H54 (cell line): ENCODE measurements at regions not wholly inside any gene's neighbourhood (a gene's known extent, or its start where the extent isn't known, plus 50 kb on each side); places are given as distances from the start of the nearest gene placed in this dataset.

Source experiments
- DNase-seq: peaks from one replicate; pipeline ENCODE4 v3.0.0; 2011; ENCODE audit warnings: low spot score, mixed read lengths; ENCODE audit not compliant: insufficient read length
- FAIRE-seq: peaks from 3 replicates; lab custom pipeline; 2011; peaks lifted over from hg19 to GRCh38; lab: Jason Lieb, UNC
- POLR2A ChIP-seq: IDR thresholded peaks from 2 replicates; pipeline ENCODE4 v1.6.1; 2011; ENCODE audit warnings: low read depth, mild to moderate bottlenecking, low read length

- no peak for TF ChIP-seq POLR2A
- DNase-seq = no peak
- no peak for FAIRE-seq
Observed at GRCh38 chr5:173557123-173557903, 59.1 kb downstream of the BOD1 start.

- no peak for TF ChIP-seq POLR2A
- FAIRE-seq (no peak), DNase-seq (no peak)
Observed at GRCh38 chr5:173556142-173557028, 60.1 kb downstream of the BOD1 start.

DNA sequence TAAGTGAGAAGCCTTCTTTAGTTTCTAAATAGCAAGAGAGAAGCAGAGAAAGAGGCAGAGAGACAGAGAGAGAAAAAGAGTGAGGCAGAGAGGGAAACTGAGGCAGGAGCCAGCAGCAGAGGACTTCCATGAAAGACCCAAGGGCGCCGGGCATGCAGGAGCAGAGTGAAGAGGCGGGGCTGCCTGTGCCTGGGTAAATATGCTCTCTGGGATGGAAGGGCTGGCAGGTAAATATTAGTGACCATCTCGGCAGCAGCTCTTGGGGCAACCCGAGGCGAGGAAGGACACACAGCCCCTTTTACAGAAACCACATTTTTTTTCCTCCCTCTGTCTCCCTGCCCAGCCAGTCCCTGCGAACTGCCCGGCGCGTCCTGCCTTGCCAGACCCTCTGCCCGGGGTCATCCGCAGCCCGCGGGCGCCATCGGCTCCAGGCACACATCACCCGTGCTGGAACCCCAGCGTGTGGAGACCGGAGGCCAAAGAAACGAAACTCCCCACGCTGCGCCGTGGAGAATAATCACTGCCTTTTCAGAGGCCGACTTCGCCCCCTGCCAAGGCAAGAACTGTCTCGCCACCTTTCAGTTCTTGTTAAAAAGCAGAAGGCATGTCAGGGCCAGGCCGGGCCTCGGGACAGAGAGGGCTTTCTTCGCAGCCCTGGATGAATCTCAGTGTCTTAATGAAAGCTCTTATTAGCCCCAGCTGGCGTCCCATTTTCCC lies 61.3 kb downstream of the BOD1 start:
- TF ChIP-seq POLR2A = no peak
- DNase-seq (no peak), FAIRE-seq (no peak)

GRCh38 chr5:173554038-173554955 lies 62.2 kb downstream of the BOD1 start:
- FAIRE-seq (no peak), DNase-seq (no peak)
- TF ChIP-seq POLR2A = no peak

- no peak for DNase-seq
- no peak for FAIRE-seq
- no peak for TF ChIP-seq POLR2A
Observed at GRCh38 chr5:173550641-173551040, 65.8 kb downstream of the BOD1 start.

DNA sequence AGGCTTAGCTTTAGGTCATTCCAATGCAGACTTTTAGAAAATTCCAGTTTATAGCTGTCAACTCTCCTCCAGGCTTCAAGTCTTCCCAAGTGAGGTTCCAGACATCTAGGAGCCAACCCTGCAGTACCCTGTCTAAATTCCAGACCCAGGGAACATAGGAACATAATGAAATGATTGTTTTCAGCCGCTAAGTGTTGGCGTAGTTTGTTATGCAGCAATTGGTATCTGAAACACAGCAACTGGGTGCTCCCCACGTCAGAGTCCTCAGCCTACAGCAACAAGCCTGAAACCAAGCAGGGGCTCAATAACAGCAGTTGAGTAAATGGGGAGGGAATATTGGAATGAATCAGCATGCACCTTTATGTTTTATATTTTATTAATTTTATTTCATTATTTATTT lies 66.8 kb downstream of the BOD1 start:
- TF ChIP-seq POLR2A = no peak
- FAIRE-seq (no peak), DNase-seq (no peak)

- no peak for FAIRE-seq
- TF ChIP-seq POLR2A = no peak
- no peak for DNase-seq
Observed at GRCh38 chr5:173547579-173547978, 68.9 kb downstream of the BOD1 start.

DNA sequence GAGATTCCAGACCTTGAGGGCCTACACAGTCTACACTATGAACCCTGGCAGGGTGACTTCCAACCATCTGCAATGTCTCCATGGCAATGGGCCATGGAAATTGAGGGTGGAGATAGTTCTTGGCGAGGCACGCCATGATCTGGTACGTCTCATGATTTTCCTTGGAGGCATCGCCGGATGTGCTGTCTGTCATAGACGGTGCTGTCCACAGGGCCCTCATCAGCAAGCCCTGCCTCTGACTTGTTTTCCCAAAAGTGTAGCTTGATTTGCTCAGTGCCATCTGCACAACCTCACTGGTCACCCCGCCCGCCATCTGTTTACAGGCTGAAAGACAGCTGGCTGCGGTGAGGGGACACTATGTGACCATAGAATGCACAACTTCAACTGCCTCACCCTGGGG lies 73.5 kb downstream of the BOD1 start:
- FAIRE-seq (no peak), DNase-seq (no peak)
- no peak for TF ChIP-seq POLR2A

DNA sequence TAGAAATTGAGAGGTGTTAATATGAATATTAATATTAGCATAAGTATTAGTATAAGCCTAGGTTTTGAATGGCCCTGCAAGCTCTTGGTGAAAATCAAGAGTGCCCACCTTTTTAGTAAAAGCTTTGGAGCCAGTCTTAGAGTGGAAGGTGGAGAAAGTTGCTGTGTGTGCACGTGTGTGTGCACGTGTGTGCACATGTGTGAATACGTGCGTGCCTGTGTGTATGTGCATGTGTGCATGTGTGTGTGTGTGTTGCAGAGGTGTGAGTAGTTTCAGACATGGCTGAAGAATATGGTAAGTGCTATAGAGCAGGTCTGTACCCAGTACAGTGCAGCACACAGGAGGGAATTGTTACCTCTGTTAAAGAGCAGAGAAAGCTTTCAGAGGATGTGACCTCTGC lies 74.3 kb downstream of the BOD1 start:
- no peak for TF ChIP-seq POLR2A
- no peak for DNase-seq
- FAIRE-seq = no peak

DNA sequence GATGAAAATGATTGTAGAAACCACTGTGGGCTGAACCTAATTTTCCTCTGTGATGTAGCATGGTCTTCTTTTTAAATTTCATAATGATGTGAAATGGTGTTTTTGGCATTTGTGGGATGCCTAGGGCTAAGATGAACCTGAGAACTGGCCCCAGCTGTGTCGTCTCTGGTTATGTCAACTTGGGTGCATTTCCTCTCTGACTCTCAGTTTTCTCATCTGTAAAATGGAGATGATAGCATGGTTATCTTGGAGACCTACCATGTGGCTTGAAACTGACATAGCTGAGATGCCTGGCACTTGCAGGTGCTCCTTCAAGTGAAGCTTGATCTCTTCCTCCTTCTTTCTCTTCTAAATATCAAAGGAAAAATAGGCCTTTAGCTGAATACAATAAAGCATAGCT lies 77.8 kb downstream of the BOD1 start:
- no peak for TF ChIP-seq POLR2A
- DNase-seq = no peak
- no peak for FAIRE-seq

DNA sequence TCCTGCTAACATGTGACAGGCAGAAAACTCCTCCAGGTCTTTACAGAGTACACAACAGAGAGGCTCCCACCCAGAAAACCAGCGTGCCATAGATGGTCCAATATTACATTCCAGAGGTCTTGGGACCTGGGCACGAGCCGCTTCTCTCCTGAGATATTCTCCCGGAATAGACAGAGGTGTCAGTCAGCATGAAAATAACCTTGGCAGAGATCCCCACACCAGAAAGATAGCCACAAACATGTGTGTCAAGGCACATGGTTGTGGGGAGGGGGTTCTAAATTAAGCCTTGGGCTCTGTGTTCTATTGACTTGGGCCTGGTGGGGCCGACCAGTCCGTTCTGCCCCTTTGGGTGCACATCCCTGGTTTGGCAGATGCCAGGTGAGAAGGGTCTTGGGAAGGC lies 78.4 kb downstream of the BOD1 start:
- no peak for DNase-seq
- TF ChIP-seq POLR2A = no peak
- no peak for FAIRE-seq

- no peak for FAIRE-seq
Observed at GRCh38 chr5:173537228-173537627, 79.2 kb downstream of the BOD1 start.

More at GRCh38 chr5:173537228-173537627, 79.2 kb downstream of the BOD1 start:
- no peak for TF ChIP-seq POLR2A
- DNase-seq = no peak
